Common myeloid progenitor, CD34-positive (primary cell): ENCODE measurements at regions not wholly inside any gene's neighbourhood (a gene's known extent, or its start where the extent isn't known, plus 50 kb on each side); places are given as distances from the start of the nearest gene placed in this dataset.
A peak's percentile ranks its signal among the peaks of the same experiment; 100 is the strongest.
"Not testable (repeated sequence)": the region's sequence is repeated elsewhere in the genome, so short reads cannot be mapped to it uniquely, and the experiment has no call there.

Source experiments
- CTCF ChIA-PET: fragments of 350-600 bp; sonication (Branson Sonifier 250); formaldehyde crosslinking; loops from one replicate; lab custom pipeline; 2021; ENCODE audit warnings: antibody characterized with exemption; lab: Charles Lee
- POLR2A ChIA-PET: fragments of 350-600 bp; sonication (Branson Sonifier 250); formaldehyde crosslinking; loops from one replicate; lab custom pipeline; 2021; ENCODE audit warnings: antibody characterized with exemption; lab: Charles Lee
- DNase-seq, 3 donors: peaks; one replicate each; pipeline versions ENCODE4 v3.0.0 to v3.0.0-alpha.2; 2013
- H3K27ac ChIP-seq, 2 experiments: 1 replicate in 1 of 2; 2 replicates in 1 of 2; pipeline ENCODE4 v1.7.0; 2013; ENCODE audit warnings: inconsistent platforms in 2 of 2, low read length in 2 of 2, mild to moderate bottlenecking in 2 of 2, low read depth in 1 of 2, moderate library complexity in 1 of 2; ENCODE audit not compliant: severe bottlenecking in 2 of 2, insufficient read depth in 1 of 2, poor library complexity in 1 of 2
- H3K27me3 ChIP-seq, 5 experiments: replicated peaks in 2 of 5; 1 replicate in 3 of 5; 2 replicates in 2 of 5; pipeline versions ENCODE4 v1.6.1 to v1.7.0; 2013; ENCODE audit warnings: low read length in 4 of 5, mild to moderate bottlenecking in 2 of 5, moderate library complexity in 2 of 5, inconsistent platforms in 1 of 5; ENCODE audit not compliant: insufficient read depth in 5 of 5, control insufficient read depth in 4 of 5
- H3K36me3 ChIP-seq, 4 experiments: 1 replicate in 2 of 4; 2 replicates in 2 of 4; pipeline versions ENCODE4 v1.6.1 to v1.7.0; 2013; ENCODE audit warnings: low read length in 3 of 4, control low read depth in 1 of 4, mild to moderate bottlenecking in 1 of 4; ENCODE audit not compliant: control insufficient read depth in 4 of 4, insufficient read depth in 4 of 4
- H3K4me1 ChIP-seq, 4 experiments: 1 replicate in 3 of 4; 2 replicates in 1 of 4; pipeline versions ENCODE4 v1.6.1 to v1.7.1; 2013; ENCODE audit warnings: low read length in 3 of 4, mild to moderate bottlenecking in 3 of 4, control low read depth in 1 of 4, inconsistent platforms in 1 of 4, moderate library complexity in 1 of 4; ENCODE audit not compliant: control insufficient read depth in 4 of 4, insufficient read depth in 4 of 4; ENCODE audit errors: control extremely low read depth in 1 of 4
- H3K4me3 ChIP-seq, 7 experiments: 1 replicate in 4 of 7; 2 replicates in 3 of 7; pipeline versions ENCODE4 v1.5.1 to v1.7.0; 2013; ENCODE audit warnings: mild to moderate bottlenecking in 7 of 7, low read length in 6 of 7, moderate library complexity in 6 of 7, inconsistent platforms in 2 of 7, low read depth in 2 of 7, control low read depth in 1 of 7; ENCODE audit not compliant: insufficient read depth in 4 of 7, control insufficient read depth in 1 of 7; ENCODE audit errors: extremely low read depth in 1 of 7
- H3K9me3 ChIP-seq, 5 experiments: 1 replicate in 4 of 5; 2 replicates in 1 of 5; pipeline versions ENCODE4 v1.6.1 to v1.7.1; 2013; ENCODE audit warnings: low read length in 4 of 5, mild to moderate bottlenecking in 2 of 5, inconsistent platforms in 1 of 5, low read depth in 1 of 5, moderate library complexity in 1 of 5; ENCODE audit not compliant: control insufficient read depth in 4 of 5, insufficient read depth in 2 of 5; ENCODE audit errors: control extremely low read depth in 1 of 5
- WGBS: methylation state at CpG from one replicate; pipeline ENCODE4 v1.1.5; 2013; ENCODE audit not compliant: insufficient coverage; 5-methylcytosine and 5-hydroxymethylcytosine counted together

GRCh38 chrX:13376857-13377549, 57.1 kb upstream of the ATXN3L start:
- Histone ChIP-seq H3K9me3 (no peaks in the 10 kb centered on the region), H3K4me3 (no peak overlapping the region), H3K36me3 (no peaks in the 10 kb centered on the region), H3K27me3 (peaks cover 0 to 13% (median 0%) of the 10 kb centered on the region in 5 experiments), H3K4me1 (peaks cover 0 to 23% (median 5%) of the 10 kb centered on the region in 4 experiments), H3K27ac (no peak overlapping the region)
- CTCF ChIA-PET, result no interaction called here
- WGBS, result 21% methylated on average over 3 of the region's 9 CpGs
- DNase-seq, result peak; percentile 71 to 91 (median 89)
- POLR2A ChIA-PET, result no interaction called here

- H3K9me3 ChIP-seq, result not testable (repeated sequence)
- peaks cover 0 to 23% (median 5%) of the 10 kb centered on the region in 4 experiments for H3K4me1 ChIP-seq
These were observed 55.7 kb upstream of the ATXN3L start for GRCh38 chrX:13375596-13375995.

GRCh38 chrX:13374364-13374763, 54.5 kb upstream of the ATXN3L start:
- DNase-seq, result no peak
- ChIA-PET POLR2A (no interaction called here), CTCF (no interaction called here)
- Histone ChIP-seq H3K27ac (no peak overlapping the region), H3K27me3 (peaks cover 0 to 10% (median 0%) of the 10 kb centered on the region in 5 experiments), H3K9me3 (no peaks in the 10 kb centered on the region), H3K36me3 (no peaks in the 10 kb centered on the region), H3K4me3 (no peak overlapping the region), H3K4me1 (peaks cover 0 to 23% (median 5%) of the 10 kb centered on the region in 4 experiments)
- 89% methylated on average over 2 of the region's 2 CpGs for WGBS

More at GRCh38 chrX:13375596-13375995, 55.7 kb upstream of the ATXN3L start:
- 90% methylated on average over 4 of the region's 8 CpGs for WGBS
- DNase-seq, H3K27me3 ChIP-seq, POLR2A ChIA-PET, H3K27ac ChIP-seq, H3K36me3 ChIP-seq, H3K4me3 ChIP-seq, CTCF ChIA-PET: not testable (repeated sequence)

GRCh38 chrX:13373431-13374187, 53.8 kb upstream of the ATXN3L start:
- WGBS, result 45% methylated on average over 3 of the region's 7 CpGs
- Histone ChIP-seq H3K27ac (no peak overlapping the region), H3K9me3 (no peaks in the 10 kb centered on the region), H3K4me3 (no peak overlapping the region), H3K36me3 (no peaks in the 10 kb centered on the region), H3K27me3 (peaks cover 0 to 10% (median 0%) of the 10 kb centered on the region in 5 experiments), H3K4me1 (peaks cover 0 to 23% (median 5%) of the 10 kb centered on the region in 4 experiments)
- CTCF ChIA-PET, result no interaction called here
- DNase-seq, result peak; percentile 36 to 68 (median 57)
- POLR2A ChIA-PET, result no interaction called here

GRCh38 chrX:13373027-13373426, 53.2 kb upstream of the ATXN3L start:
- no CpG with 5 or more reads among the region's 1 CpG for WGBS
- no peak overlapping the region for H3K4me3 ChIP-seq
- H3K4me1 ChIP-seq, result peaks cover 0 to 23% (median 5%) of the 10 kb centered on the region in 4 experiments
- no peaks in the 10 kb centered on the region for H3K9me3 ChIP-seq
- H3K27me3 ChIP-seq, result peaks cover 0 to 6% (median 0%) of the 10 kb centered on the region in 5 experiments
- ChIA-PET POLR2A (no interaction called here), CTCF (no interaction called here)
- H3K27ac ChIP-seq, result no peak overlapping the region
- H3K36me3 ChIP-seq, result no peaks in the 10 kb centered on the region
- DNase-seq, result no peak

- 88% methylated on average over 1 of the region's 2 CpGs for WGBS
- H3K4me1 ChIP-seq, result peaks cover 0 to 20% (median 3%) of the 10 kb centered on the region in 4 experiments
- no peaks in the 10 kb centered on the region for H3K9me3 ChIP-seq
- H3K4me3 ChIP-seq, result no peak overlapping the region
- POLR2A ChIA-PET, result no interaction called here
- H3K27me3 ChIP-seq, result peaks cover 0 to 6% (median 0%) of the 10 kb centered on the region in 5 experiments
- H3K27ac ChIP-seq, result no peak overlapping the region
- CTCF ChIA-PET, result no interaction called here
- H3K36me3 ChIP-seq, result no peaks in the 10 kb centered on the region
- no peak for DNase-seq
These were observed 52.5 kb upstream of the ATXN3L start for GRCh38 chrX:13372203-13372980.
